A549 (cell line): ENCODE measurements at regions not wholly inside any gene's neighbourhood (a gene's known extent, or its start where the extent isn't known, plus 50 kb on each side); places are given as distances from the start of the nearest gene placed in this dataset.

Source experiments
- ATAC-seq, 2 experiments: fragments of 200-7000 bp in 1 of 2; fragments of >200 bp in 1 of 2; cut with Nextera tagmentation in 1 of 2; cut with Tn5 transposase in 1 of 2; 3 replicates each; pipeline versions ENCODE4 v1.8.0 to v1.9.1; 2018 to 2020; ENCODE audit warnings: mild to moderate bottlenecking in 1 of 2, moderate library complexity in 1 of 2
- CTCF ChIA-PET: fragments of 300-600 bp; sonication (Branson Sonifier 250); formaldehyde crosslinking; extraction: SDS; loops from one replicate; lab custom pipeline; 2021; ENCODE audit warnings: antibody characterized with exemption, inconsistent platforms; lab: Yijun Ruan, JAX
- POLR2A ChIA-PET: fragments of 350-600 bp; formaldehyde crosslinking; extraction: SDS; loops from one replicate; lab custom pipeline; 2021; ENCODE audit warnings: antibody characterized with exemption, inconsistent platforms; lab: Yijun Ruan, JAX
- DNase-seq, 2 experiments: peaks; one replicate each; pipeline versions ENCODE4 v3.0.0 to v3.0.0-alpha.2; 2011 to 2016; ENCODE audit warnings: low read depth in 1 of 2, low spot score in 1 of 2
- FAIRE-seq: peaks from 2 replicates; lab custom pipeline; 2011; peaks lifted over from hg19 to GRCh38; lab: Jason Lieb, UNC
- H3K27ac ChIP-seq, 2 experiments: fragments of >200 bp; sonication (Bioruptor Twin); formaldehyde crosslinking; 3 replicates each; pipeline ENCODE4 v1.5.1; 2016 to 2017
- H3K4me1 ChIP-seq: fragments of >200 bp; sonication (Bioruptor Twin); formaldehyde crosslinking; 3 replicates; pipeline ENCODE4 v1.6.1; 2016
- H3K4me2 ChIP-seq: fragments of >200 bp; sonication (Bioruptor Twin); formaldehyde crosslinking; 3 replicates; pipeline ENCODE4 v1.6.1; 2016
- H3K4me3 ChIP-seq: fragments of >200 bp; sonication (Bioruptor Twin); formaldehyde crosslinking; 3 replicates; pipeline ENCODE4 v1.5.1; 2016
- H3K9me3 ChIP-seq: fragments of >200 bp; sonication (Bioruptor Twin); formaldehyde crosslinking; 3 replicates; pipeline ENCODE4 v1.6.1; 2016
- ATOH8 ChIP-seq: fragments of 250-450 bp; sonication (Bioruptor Pico); IDR thresholded peaks from 2 replicates; pipeline ENCODE4 v1.5.0; 2020; ENCODE audit warnings: low read depth, mild to moderate bottlenecking, moderate library complexity
- BCL3 ChIP-seq: fragments of >200 bp; sonication (Bioruptor Twin); formaldehyde crosslinking; IDR thresholded peaks from 3 replicates; pipeline ENCODE4 v1.6.1; 2016
- CBX2 ChIP-seq: fragments of 200-600 bp; sonication (generic); IDR thresholded peaks from 2 replicates; pipeline ENCODE4 v1.6.1; 2016; ENCODE audit warnings: low read depth, mild to moderate bottlenecking, borderline replicate concordance
- CHD2 ChIP-seq: fragments of 150-350 bp; IDR thresholded peaks from 2 replicates; pipeline ENCODE4 v1.6.1; 2014; ENCODE audit warnings: low read length; ENCODE audit not compliant: partially characterized antibody
- CHD4 ChIP-seq: fragments of 200-600 bp; sonication (generic); IDR thresholded peaks from 2 replicates; pipeline ENCODE4 v1.6.1; 2016; ENCODE audit warnings: antibody characterized with exemption, mild to moderate bottlenecking, borderline replicate concordance
- CTCF ChIP-seq: fragments of >200 bp; sonication (Bioruptor Twin); formaldehyde crosslinking; IDR thresholded peaks from 3 replicates; pipeline ENCODE4 v1.5.1; 2016
- E2F6 ChIP-seq: IDR thresholded peaks from 2 replicates; pipeline ENCODE4 v1.6.1; 2012; ENCODE audit warnings: low read depth, borderline replicate concordance
- EHMT2 ChIP-seq: fragments of 200-600 bp; sonication (generic); IDR thresholded peaks from 2 replicates; pipeline ENCODE4 v1.6.1; 2016; ENCODE audit warnings: antibody characterized with exemption, low read depth, mild to moderate bottlenecking, moderate library complexity
- ELK1 ChIP-seq: fragments of 150-350 bp; IDR thresholded peaks from 2 replicates; pipeline ENCODE4 v1.6.1; 2014; ENCODE audit warnings: low read depth, mild to moderate bottlenecking, low read length
- FOSB ChIP-seq: fragments of 250-450 bp; sonication (Bioruptor Pico); IDR thresholded peaks from 2 replicates; pipeline ENCODE4 v1.5.0; 2020; ENCODE audit warnings: mild to moderate bottlenecking, moderate library complexity
- FOSL2 ChIP-seq, 2 experiments: fragments of 450-650 bp in 1 of 2; fragments of >200 bp in 1 of 2; sonication (Bioruptor Twin) in 1 of 2; formaldehyde crosslinking; IDR thresholded peaks; 2 replicates each; pipeline versions ENCODE4 v1.5.0 to v1.6.1; 2016 to 2020; ENCODE audit warnings: mild to moderate bottlenecking in 1 of 2, moderate library complexity in 1 of 2
- FOXS1 ChIP-seq: fragments of 250-450 bp; sonication (Bioruptor Pico); IDR thresholded peaks from 2 replicates; pipeline ENCODE4 v1.5.0; 2020; ENCODE audit warnings: mild to moderate bottlenecking, moderate library complexity
- JUNB ChIP-seq: fragments of >200 bp; sonication (Bioruptor Twin); formaldehyde crosslinking; IDR thresholded peaks from 2 replicates; pipeline ENCODE4 v1.6.1; 2016
- KDM5A ChIP-seq: fragments of 200-600 bp; sonication (generic); IDR thresholded peaks from 2 replicates; pipeline ENCODE4 v1.6.1; 2016; ENCODE audit warnings: antibody characterized with exemption, mild to moderate bottlenecking
- MAFK ChIP-seq: fragments of 450-650 bp; IDR thresholded peaks from 2 replicates; pipeline ENCODE4 v1.6.1; 2014; ENCODE audit not compliant: partially characterized antibody
- MAZ ChIP-seq: fragments of 150-350 bp; IDR thresholded peaks from 2 replicates; pipeline ENCODE4 v1.6.1; 2014; ENCODE audit warnings: antibody characterized with exemption, low read depth, low read length, borderline replicate concordance
- MYC ChIP-seq: IDR thresholded peaks from 2 replicates; pipeline ENCODE4 v1.6.1; 2012; ENCODE audit warnings: mild to moderate bottlenecking, inconsistent platforms, low read length, improper control_type of control experiment, borderline replicate concordance
- NPAS2 ChIP-seq: fragments of 250-450 bp; sonication (Bioruptor Pico); IDR thresholded peaks from 2 replicates; pipeline ENCODE4 v1.8.0; 2022; ENCODE audit warnings: mild to moderate bottlenecking, moderate library complexity, borderline replicate concordance
- PHF8 ChIP-seq: fragments of 200-600 bp; sonication (generic); IDR thresholded peaks from 2 replicates; pipeline ENCODE4 v1.6.1; 2016; ENCODE audit warnings: low read depth, mild to moderate bottlenecking, antibody characterized with exemption, moderate library complexity, borderline replicate concordance
- POLR2AphosphoS2 ChIP-seq: conservative IDR thresholded peaks from 2 replicates; pipeline ENCODE4 v1.6.1; 2012; ENCODE audit warnings: low read length, improper control_type of control experiment, inconsistent platforms
- RAD21 ChIP-seq, 2 experiments: fragments of >200 bp in 1 of 2; sonication (Bioruptor Twin) in 1 of 2; formaldehyde crosslinking in 1 of 2; IDR thresholded peaks in 1 of 2; conservative IDR thresholded peaks in 1 of 2; 2 replicates in 1 of 2; 3 replicates in 1 of 2; pipeline ENCODE4 v1.6.1; 2012 to 2018; ENCODE audit warnings: inconsistent platforms in 1 of 2
- RCOR1 ChIP-seq: fragments of 150-350 bp; IDR thresholded peaks from 2 replicates; pipeline ENCODE4 v1.6.1; 2014; ENCODE audit warnings: antibody characterized with exemption, low read length, low read depth
- RFX5 ChIP-seq: fragments of 450-650 bp; IDR thresholded peaks from 2 replicates; pipeline ENCODE4 v1.7.1; 2014; ENCODE audit warnings: antibody characterized with exemption, mild to moderate bottlenecking, moderate library complexity
- SMC3 ChIP-seq: fragments of >200 bp; sonication (Bioruptor Twin); formaldehyde crosslinking; IDR thresholded peaks from 3 replicates; pipeline ENCODE4 v1.6.1; 2018; ENCODE audit warnings: inconsistent platforms
- TFCP2L1 ChIP-seq: fragments of 250-450 bp; sonication (Bioruptor Pico); IDR thresholded peaks from 2 replicates; pipeline ENCODE4 v1.5.0; 2021; ENCODE audit warnings: mild to moderate bottlenecking
- TP53 ChIP-seq: fragments of 250-450 bp; sonication (Bioruptor Pico); IDR thresholded peaks from 2 replicates; pipeline ENCODE4 v1.5.0; 2021; ENCODE audit warnings: mild to moderate bottlenecking, moderate library complexity
- ZSCAN20 ChIP-seq: fragments of 250-450 bp; sonication (Bioruptor Pico); IDR thresholded peaks from 2 replicates; pipeline ENCODE4 v1.8.0; 2022; ENCODE audit warnings: mild to moderate bottlenecking, moderate library complexity
- WGBS: methylation state at CpG from one replicate; pipeline ENCODE4 v1.1.6; 2017; ENCODE audit errors: missing lambda C conversion rate; 5-methylcytosine and 5-hydroxymethylcytosine counted together

GRCh38 chr6:12367412-12367811 is 77.3 kb downstream of the EDN1 start:
- Histone ChIP-seq H3K4me2 (no peak overlapping the region), H3K4me1 (peaks cover 77% of the 10 kb centered on the region), H3K4me3 (no peak overlapping the region), H3K27ac (peak overlapping the region; percentile 89 to 92), H3K9me3 (no peaks in the 10 kb centered on the region)
- CTCF ChIA-PET, result no interaction called here
- 100% methylated on average over 1 of the region's 1 CpG for WGBS
- FAIRE-seq (no peak), DNase-seq (no peak), ATAC-seq (no peak)
- no peak for TF ChIP-seq CTCF
- TF ChIP-seq BCL3, result no peak
- TF ChIP-seq RCOR1, result no peak
- no peak for TF ChIP-seq MYC
- TF ChIP-seq MAFK, result no peak
- TF ChIP-seq KDM5A, result no peak
- no peak for TF ChIP-seq FOXS1 (CRISPR knock-in tag)
- no peak for TF ChIP-seq EHMT2
- POLR2A ChIA-PET, result no interaction called here

GRCh38 chr6:12369355-12369754 is 79.2 kb downstream of the EDN1 start:
- no peak for ATAC-seq
- ChIA-PET POLR2A (interaction anchor here (1.1 kb wide), 1 partner anchor 79 kb away, joined by 3 read pairs; no protein-coding TSS in a partner anchor), CTCF (interaction anchor here (1.0 kb wide), 1 partner anchor 113 kb away, joined by 3 read pairs; no protein-coding TSS in a partner anchor)
- DNase-seq, result no peak
- H3K4me2 ChIP-seq, result no peak overlapping the region; the same call in 2 of the 3 replicates
- no peak for FAIRE-seq
- H3K27ac ChIP-seq, result peak overlapping the region; percentile 71 to 92
- H3K4me3 ChIP-seq, result no peak overlapping the region
- 74% methylated on average over 1 of the region's 1 CpG for WGBS
- peaks cover 68% of the 10 kb centered on the region for H3K4me1 ChIP-seq
- H3K9me3 ChIP-seq, result no peaks in the 10 kb centered on the region
- no peak for TF ChIP-seq POLR2AphosphoS2
- peak; percentile 97 for TF ChIP-seq MAFK
- no peak for TF ChIP-seq FOSL2 (IDR thresholded peaks at IDR 0.05)
- TF ChIP-seq FOSL2 (CRISPR knock-in tag; IDR thresholded peaks at IDR 0.05), result no peak
- TF ChIP-seq, all 56 proteins: peak for 1

GRCh38 chr6:12369781-12370262 is 79.7 kb downstream of the EDN1 start:
- Histone ChIP-seq H3K4me1 (peaks cover 63% of the 10 kb centered on the region), H3K9me3 (no peaks in the 10 kb centered on the region), H3K27ac (peak overlapping the region; percentile 71 to 92), H3K4me3 (no peak overlapping the region), H3K4me2 (peak overlapping the region; percentile 63; the same call in 1 of the 3 replicates)
- ATAC-seq (0 out of 6 replicates have a peak, but pooled peaks of 1 of the 2 experiments have one; percentile 7), FAIRE-seq (no peak), DNase-seq (peak in 1 of 2 experiments; percentile 66)
- TF ChIP-seq FOSL2 (IDR thresholded peaks at IDR 0.05) (no peak), FOSL2 (CRISPR knock-in tag; IDR thresholded peaks at IDR 0.05) (no peak), RCOR1 (no peak), POLR2AphosphoS2 (no peak), ELK1 (no peak), CHD4 (no peak), PHF8 (no peak), MAZ (no peak), RAD21 (conservative IDR thresholded peaks at IDR 0.05 in 1 of 2, IDR thresholded peaks at IDR 0.05 in 1 of 2) (no peak), CBX2 (no peak), TFCP2L1 (CRISPR knock-in tag) (no peak), CHD2 (no peak), ATOH8 (CRISPR knock-in tag) (no peak), SMC3 (no peak; the same call in 2 of the 3 replicates), TP53 (no peak), JUNB (no peak), E2F6 (no peak), ZSCAN20 (CRISPR knock-in tag) (no peak), FOSB (CRISPR knock-in tag) (no peak), RFX5 (no peak), NPAS2 (CRISPR knock-in tag) (no peak)
- CTCF ChIA-PET, result interaction anchor here (1.0 kb wide), 1 partner anchor 112 kb away, joined by 3 read pairs; no protein-coding TSS in a partner anchor
- POLR2A ChIA-PET, result interaction anchor here (1.1 kb wide), 1 partner anchor 79 kb away, joined by 3 read pairs; no protein-coding TSS in a partner anchor
- WGBS, result 75% methylated on average over 11 of the region's 11 CpGs
